ENCODE measurements at regions not wholly inside any gene's neighbourhood (a gene's known extent, or its start where the extent isn't known, plus 50 kb on each side); places are given as distances from the start of the nearest gene placed in this dataset.

- Histone ChIP-seq H3K27me3 (no peaks in the 10 kb centered on the region), H3K27ac (no peak overlapping the region), H3K4me3 (no peak overlapping the region), H3K9me3 (ENCODE audit: low read depth) (no peaks in the 10 kb centered on the region), H3K4me1 (ENCODE audit: low read depth) (peaks cover 3% of the 10 kb centered on the region), H3K36me3 (no peaks in the 10 kb centered on the region)
- no peak for DNase-seq (ENCODE audit: low read depth in 1 of 2, low spot score in 1 of 2)
- no peak for TF ChIP-seq CTCF (IDR thresholded peaks at IDR 0.05; ENCODE audit: low read depth, low read length)
These were observed 115.7 kb upstream of the SALL4 start for GRCh38 chr20:51917886-51918535.

GRCh38 chr20:51916244-51916643 lies 113.9 kb upstream of the SALL4 start:
- H3K27me3 ChIP-seq: no peaks in the 10 kb centered on the region
- H3K27ac ChIP-seq: no peak overlapping the region
- no peak for DNase-seq (ENCODE audit: low read depth in 1 of 2, low spot score in 1 of 2)
- H3K36me3 ChIP-seq: no peaks in the 10 kb centered on the region
- peaks cover 3% of the 10 kb centered on the region for H3K4me1 ChIP-seq (ENCODE audit: low read depth)
- H3K4me3 ChIP-seq: no peak overlapping the region
- no peak for TF ChIP-seq CTCF (IDR thresholded peaks at IDR 0.05; ENCODE audit: low read depth, low read length)
- no peaks in the 10 kb centered on the region for H3K9me3 ChIP-seq (ENCODE audit: low read depth)

GRCh38 chr20:51914758-51915157 lies 112.4 kb upstream of the SALL4 start:
- H3K4me3 ChIP-seq: no peak overlapping the region
- no peaks in the 10 kb centered on the region for H3K27me3 ChIP-seq
- H3K9me3 ChIP-seq (ENCODE audit: low read depth): no peaks in the 10 kb centered on the region
- H3K27ac ChIP-seq: no peak overlapping the region
- no peak for DNase-seq (ENCODE audit: low read depth in 1 of 2, low spot score in 1 of 2)
- H3K4me1 ChIP-seq (ENCODE audit: low read depth): peaks cover 14% of the 10 kb centered on the region
- H3K36me3 ChIP-seq: no peaks in the 10 kb centered on the region
- no peak for TF ChIP-seq CTCF (IDR thresholded peaks at IDR 0.05; ENCODE audit: low read depth, low read length)

GRCh38 chr20:51910321-51911050 lies 108.2 kb upstream of the SALL4 start:
- Histone ChIP-seq H3K9me3 (ENCODE audit: low read depth) (no peaks in the 10 kb centered on the region), H3K4me1 (ENCODE audit: low read depth) (peaks cover 11% of the 10 kb centered on the region), H3K27me3 (no peaks in the 10 kb centered on the region), H3K36me3 (no peaks in the 10 kb centered on the region), H3K4me3 (no peak overlapping the region), H3K27ac (peak overlapping the region; percentile 16)
- DNase-seq (ENCODE audit: low read depth in 1 of 2, low spot score in 1 of 2): peak in 1 of 2 donors; percentile 42
- no peak for TF ChIP-seq CTCF (IDR thresholded peaks at IDR 0.05; ENCODE audit: low read depth, low read length)

- H3K4me3 ChIP-seq: no peak overlapping the region
- TF ChIP-seq CTCF (IDR thresholded peaks at IDR 0.05; ENCODE audit: low read depth, low read length): no peak
- H3K4me1 ChIP-seq (ENCODE audit: low read depth): peaks cover 11% of the 10 kb centered on the region
These were observed 104.4 kb upstream of the SALL4 start for GRCh38 chr20:51906679-51907078.

More at GRCh38 chr20:51906679-51907078, 104.4 kb upstream of the SALL4 start:
- Histone ChIP-seq H3K36me3 (no peaks in the 10 kb centered on the region), H3K27me3 (no peaks in the 10 kb centered on the region), H3K9me3 (ENCODE audit: low read depth) (no peaks in the 10 kb centered on the region), H3K27ac (no peak overlapping the region)
- DNase-seq (ENCODE audit: low read depth in 1 of 2, low spot score in 1 of 2): no peak

Data from cardiac muscle cell (in vitro differentiated cells and primary cell).